ENCODE measurements at regions not wholly inside any gene's neighbourhood (a gene's known extent, or its start where the extent isn't known, plus 50 kb on each side); places are given as distances from the start of the nearest gene placed in this dataset.

DNA sequence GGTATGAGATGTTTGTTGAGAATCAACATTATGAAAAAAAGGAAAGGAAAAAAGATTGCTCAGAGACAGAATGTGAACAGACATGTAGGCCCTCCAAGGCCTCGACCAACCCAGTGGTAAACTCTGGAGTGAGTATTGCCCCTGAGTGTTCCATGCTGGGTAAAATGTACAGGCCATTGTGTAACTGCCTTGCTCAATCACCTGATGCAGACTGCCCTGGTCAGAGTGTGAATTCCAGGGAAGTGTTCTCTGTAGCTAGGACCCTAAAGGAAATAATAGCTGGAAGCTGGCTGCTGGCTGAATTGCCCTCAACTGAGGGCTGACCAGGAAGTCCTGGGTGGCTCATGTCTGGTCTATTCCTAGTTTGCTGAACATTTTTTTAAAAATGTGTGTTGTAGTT is 1081.4 kb upstream of the LRFN5 start:
- TF ChIP-seq GABPA (IDR thresholded peaks at IDR 0.05 in 1 of 2, conservative IDR thresholded peaks at IDR 0.05 in 1 of 2) = no peak
- no peak for TF ChIP-seq FOXA2 (IDR thresholded peaks at IDR 0.05)
- TF ChIP-seq HNF4G (IDR thresholded peaks at IDR 0.05) = no peak
- no peak for TF ChIP-seq CTCF (IDR thresholded peaks at IDR 0.05; ENCODE audit: low read depth, low read length, missing input control)
- no peak for TF ChIP-seq FOXA1 (IDR thresholded peaks at IDR 0.05)
- no peak for TF ChIP-seq RAD21 (IDR thresholded peaks at IDR 0.05)
- TF ChIP-seq MAX (IDR thresholded peaks at IDR 0.05) = no peak
- TF ChIP-seq, protein P1, sequence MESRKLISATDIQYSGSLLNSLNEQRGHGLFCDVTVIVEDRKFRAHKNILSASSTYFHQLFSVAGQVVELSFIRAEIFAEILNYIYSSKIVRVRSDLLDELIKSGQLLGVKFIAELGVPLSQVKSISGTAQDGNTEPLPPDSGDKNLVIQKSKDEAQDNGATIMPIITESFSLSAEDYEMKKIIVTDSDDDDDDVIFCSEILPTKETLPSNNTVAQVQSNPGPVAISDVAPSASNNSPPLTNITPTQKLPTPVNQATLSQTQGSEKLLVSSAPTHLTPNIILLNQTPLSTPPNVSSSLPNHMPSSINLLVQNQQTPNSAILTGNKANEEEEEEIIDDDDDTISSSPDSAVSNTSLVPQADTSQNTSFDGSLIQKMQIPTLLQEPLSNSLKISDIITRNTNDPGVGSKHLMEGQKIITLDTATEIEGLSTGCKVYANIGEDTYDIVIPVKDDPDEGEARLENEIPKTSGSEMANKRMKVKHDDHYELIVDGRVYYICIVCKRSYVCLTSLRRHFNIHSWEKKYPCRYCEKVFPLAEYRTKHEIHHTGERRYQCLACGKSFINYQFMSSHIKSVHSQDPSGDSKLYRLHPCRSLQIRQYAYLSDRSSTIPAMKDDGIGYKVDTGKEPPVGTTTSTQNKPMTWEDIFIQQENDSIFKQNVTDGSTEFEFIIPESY (IDR thresholded peaks at IDR 0.05) = no peak
- no peak for TF ChIP-seq EGR1 (IDR thresholded peaks at IDR 0.05; ENCODE audit: low read depth in 2 of 2)
- no peak for TF ChIP-seq REST (IDR thresholded peaks at IDR 0.05)
- no peak for TF ChIP-seq RXRA (IDR thresholded peaks at IDR 0.05)
- Histone ChIP-seq H3K4me1 (ENCODE audit: control insufficient read depth in 4 of 4, insufficient read depth in 4 of 4, low read length in 3 of 4) (no peaks in the 10 kb centered on the region), H3K4me3 (ENCODE audit: low read depth in 1 of 3, low read length in 3 of 3) (no peak overlapping the region), H3K27me3 (ENCODE audit: control insufficient read depth in 4 of 4, insufficient read depth in 4 of 4, low read length in 3 of 4) (no peaks in the 10 kb centered on the region), H3K36me3 (ENCODE audit: control insufficient read depth in 4 of 4, insufficient read depth in 3 of 4, low read depth in 1 of 4, low read length in 3 of 4) (no peaks in the 10 kb centered on the region), H3K27ac (ENCODE audit: low read depth in 1 of 2, low read length in 2 of 2) (no peak overlapping the region), H3K9ac (ENCODE audit: low read depth in 1 of 2, low read length in 2 of 2) (no peak overlapping the region), H3K9me3 (ENCODE audit: control insufficient read depth in 4 of 4, low read length in 3 of 4) (no peaks in the 10 kb centered on the region)
- no peak for DNase-seq (ENCODE audit: low spot score)
- WGBS = 51% methylated on average over 1 of the region's 1 CpG

- TF ChIP-seq YY1 (IDR thresholded peaks at IDR 0.05) (no peak), TAF1 (conservative IDR thresholded peaks at IDR 0.05) (no peak), NR2F2 (IDR thresholded peaks at IDR 0.05) (no peak), MAX (IDR thresholded peaks at IDR 0.05) (no peak), RAD21 (IDR thresholded peaks at IDR 0.05) (no peak), GABPA (IDR thresholded peaks at IDR 0.05 in 1 of 2, conservative IDR thresholded peaks at IDR 0.05 in 1 of 2) (no peak), EGR1 (IDR thresholded peaks at IDR 0.05; ENCODE audit: low read depth in 2 of 2) (no peak), RXRA (IDR thresholded peaks at IDR 0.05) (no peak), REST (IDR thresholded peaks at IDR 0.05) (no peak), SP1 (IDR thresholded peaks at IDR 0.05) (no peak)
- Histone ChIP-seq H3K9ac (ENCODE audit: low read depth in 1 of 2, low read length in 2 of 2) (no peak overlapping the region), H3K27ac (ENCODE audit: low read depth in 1 of 2, low read length in 2 of 2) (no peak overlapping the region), H3K27me3 (ENCODE audit: control insufficient read depth in 4 of 4, insufficient read depth in 4 of 4, low read length in 3 of 4) (no peaks in the 10 kb centered on the region), H3K36me3 (ENCODE audit: control insufficient read depth in 4 of 4, insufficient read depth in 3 of 4, low read depth in 1 of 4, low read length in 3 of 4) (no peaks in the 10 kb centered on the region), H3K9me3 (ENCODE audit: control insufficient read depth in 4 of 4, low read length in 3 of 4) (no peaks in the 10 kb centered on the region), H3K4me1 (ENCODE audit: control insufficient read depth in 4 of 4, insufficient read depth in 4 of 4, low read length in 3 of 4) (no peaks in the 10 kb centered on the region), H3K4me3 (ENCODE audit: low read depth in 1 of 3, low read length in 3 of 3) (no peak overlapping the region)
- no peak for DNase-seq (ENCODE audit: low spot score)
These were observed 1083.6 kb upstream of the LRFN5 start for GRCh38 chr14:40523123-40523522.
